PFSK-1 (cell line): ENCODE measurements at regions not wholly inside any gene's neighbourhood (a gene's known extent, or its start where the extent isn't known, plus 50 kb on each side); places are given as distances from the start of the nearest gene placed in this dataset.

Source experiments
- FOXP2 ChIP-seq: optimal IDR thresholded peaks from 2 replicates; pipeline ENCODE3; 2011; ENCODE audit warnings: borderline replicate concordance, control low read depth, inconsistent platforms; ENCODE audit not compliant: insufficient read depth; ENCODE audit errors: extremely low read length, extremely low read depth
- POLR2AphosphoS5 ChIP-seq: IDR thresholded peaks from 2 replicates; pipeline ENCODE4 v1.6.1; 2012; ENCODE audit warnings: low read depth, mild to moderate bottlenecking, control low read depth, low read length, moderate library complexity
- REST ChIP-seq, 2 experiments: IDR thresholded peaks; 2 replicates each; pipeline versions ENCODE4 v1.6.1 to v1.8.0; 2011 to 2012; ENCODE audit warnings: low read depth in 2 of 2, low read length in 2 of 2, control low read depth in 1 of 2, inconsistent platforms in 1 of 2, mild to moderate bottlenecking in 1 of 2, moderate library complexity in 1 of 2; ENCODE audit not compliant: insufficient read depth in 1 of 2
- TAF1 ChIP-seq: IDR thresholded peaks from 2 replicates; pipeline ENCODE4 v1.6.1; 2012; ENCODE audit warnings: low read length, control low read depth, borderline replicate concordance; ENCODE audit not compliant: insufficient read depth

- TF ChIP-seq POLR2AphosphoS5 (no peak), REST (IDR thresholded peaks at IDR 0.05; ENCODE audit: insufficient read depth in 1 of 2, low read depth in 2 of 2, low read length in 2 of 2) (no peak), FOXP2 (no peak), TAF1 (no peak)
These were observed 230.6 kb upstream of the CPEB2 start for GRCh38 chr4:14771504-14772175.
